ENCODE measurements at regions not wholly inside any gene's neighbourhood (a gene's known extent, or its start where the extent isn't known, plus 50 kb on each side); places are given as distances from the start of the nearest gene placed in this dataset.
"Not testable (repeated sequence)": the region's sequence is repeated elsewhere in the genome, so short reads cannot be mapped to it uniquely, and the experiment has no call there.

DNA sequence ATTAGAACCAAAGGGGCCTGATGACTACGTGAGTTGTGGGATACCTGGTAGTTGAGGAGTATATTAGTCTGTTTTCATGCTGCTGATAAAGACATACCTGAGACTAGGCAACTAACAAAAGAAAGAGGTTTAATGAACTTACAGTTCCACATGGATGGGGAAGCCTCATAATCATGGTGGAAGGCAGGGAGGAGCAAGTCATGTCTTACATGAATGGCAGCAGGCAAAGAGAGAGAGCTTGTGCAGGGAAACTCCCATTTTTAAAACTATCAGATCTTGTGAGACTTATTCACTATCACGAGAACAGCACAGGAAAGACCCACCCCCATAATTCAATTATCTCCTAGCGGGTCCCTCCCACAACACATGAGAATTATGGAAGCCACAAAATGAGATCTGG, 98.4 kb downstream of the APIP start:
- H3K27me3 ChIP-seq (ENCODE audit: control insufficient read depth in 2 of 2, insufficient read depth in 2 of 2, low read length in 2 of 2); H3K4me1 ChIP-seq (ENCODE audit: control insufficient read depth in 2 of 2, insufficient read depth in 2 of 2, low read length in 2 of 2); H3K36me3 ChIP-seq (ENCODE audit: control insufficient read depth in 2 of 2, insufficient read depth in 2 of 2, low read length in 2 of 2); H3K9ac ChIP-seq (ENCODE audit: low read depth in 1 of 2, low read length in 2 of 2); H3K9me3 ChIP-seq (ENCODE audit: control insufficient read depth in 2 of 2, low read length in 2 of 2); H3K27ac ChIP-seq (ENCODE audit: low read depth in 2 of 2, low read length in 2 of 2); H3K4me3 ChIP-seq (ENCODE audit: low read length in 2 of 2): not testable (repeated sequence)

DNA sequence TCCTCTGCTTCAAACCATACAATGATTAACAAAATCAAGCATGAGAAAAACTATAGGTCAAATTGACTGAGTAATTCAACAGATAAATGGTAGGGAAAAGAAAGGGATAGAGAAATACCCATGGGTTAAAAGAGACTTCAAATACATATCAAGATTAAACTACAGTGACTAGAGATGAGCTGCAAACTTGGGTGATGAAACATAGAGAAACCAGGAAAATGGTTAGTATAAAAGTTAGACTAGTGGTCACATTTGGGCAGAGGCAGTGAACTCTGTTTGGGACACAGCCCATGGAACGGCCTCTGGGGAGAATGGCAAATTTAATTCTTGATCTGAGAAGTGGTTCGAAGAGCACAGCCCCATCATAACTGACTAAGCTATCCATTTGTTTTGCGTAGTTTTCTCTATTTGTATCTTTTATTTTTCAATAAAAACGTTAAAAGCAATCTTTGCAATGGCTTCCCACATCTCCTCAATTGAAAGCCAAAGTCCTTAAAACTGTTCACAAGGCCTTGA, 99.4 kb downstream of the APIP start:
- no peak overlapping the region for H3K27ac ChIP-seq (ENCODE audit: low read depth in 2 of 2, low read length in 2 of 2)
- no peaks in the 10 kb centered on the region for H3K36me3 ChIP-seq (ENCODE audit: control insufficient read depth in 2 of 2, insufficient read depth in 2 of 2, low read length in 2 of 2)
- H3K9me3 ChIP-seq (ENCODE audit: control insufficient read depth in 2 of 2, low read length in 2 of 2): peaks cover 0 to 2% of the 10 kb centered on the region in 2 donors
- no peak overlapping the region for H3K4me3 ChIP-seq (ENCODE audit: low read length in 2 of 2)
- no peaks in the 10 kb centered on the region for H3K27me3 ChIP-seq (ENCODE audit: control insufficient read depth in 2 of 2, insufficient read depth in 2 of 2, low read length in 2 of 2)
- H3K4me1 ChIP-seq (ENCODE audit: control insufficient read depth in 2 of 2, insufficient read depth in 2 of 2, low read length in 2 of 2): peaks cover 3 to 5% of the 10 kb centered on the region in 2 donors
- no peak overlapping the region for H3K9ac ChIP-seq (ENCODE audit: low read depth in 1 of 2, low read length in 2 of 2)

GRCh38 chr11:34812905-34813576, 103.1 kb downstream of the APIP start:
- no peak overlapping the region for H3K9ac ChIP-seq (ENCODE audit: low read depth in 1 of 2, low read length in 2 of 2)

DNA sequence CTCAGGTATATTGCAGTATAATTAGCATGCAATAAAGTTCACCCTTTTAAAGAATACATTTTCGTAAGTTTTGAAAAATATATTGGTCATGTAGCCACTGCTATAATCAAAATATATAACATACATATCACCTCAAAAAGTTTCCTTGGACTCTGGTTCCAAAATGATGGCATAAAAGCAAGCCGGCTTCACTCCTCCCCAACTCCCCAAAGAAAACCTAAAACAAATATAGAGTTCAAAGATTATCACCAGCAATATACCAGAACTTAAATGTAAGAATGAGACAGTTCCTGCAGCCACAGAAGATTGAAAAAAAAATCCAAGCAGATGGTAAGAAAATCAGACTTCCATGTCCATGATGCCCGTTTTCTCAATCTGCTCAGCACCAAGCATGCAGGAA, 104.3 kb downstream of the APIP start:
- Histone ChIP-seq H3K27ac (ENCODE audit: low read depth in 2 of 2, low read length in 2 of 2) (peak overlapping the region in 1 of 2 donors; percentile 40), H3K4me1 (ENCODE audit: control insufficient read depth in 2 of 2, insufficient read depth in 2 of 2, low read length in 2 of 2) (peaks cover 3 to 14% of the 10 kb centered on the region in 2 donors), H3K36me3 (ENCODE audit: control insufficient read depth in 2 of 2, insufficient read depth in 2 of 2, low read length in 2 of 2) (no peaks in the 10 kb centered on the region), H3K9me3 (ENCODE audit: control insufficient read depth in 2 of 2, low read length in 2 of 2) (peaks cover 0 to 2% of the 10 kb centered on the region in 2 donors), H3K27me3 (ENCODE audit: control insufficient read depth in 2 of 2, insufficient read depth in 2 of 2, low read length in 2 of 2) (no peaks in the 10 kb centered on the region), H3K4me3 (ENCODE audit: low read length in 2 of 2) (no peak overlapping the region), H3K9ac (ENCODE audit: low read depth in 1 of 2, low read length in 2 of 2) (no peak overlapping the region)

More at GRCh38 chr11:34812905-34813576, 103.1 kb downstream of the APIP start:
- H3K36me3 ChIP-seq (ENCODE audit: control insufficient read depth in 2 of 2, insufficient read depth in 2 of 2, low read length in 2 of 2): no peaks in the 10 kb centered on the region
- no peaks in the 10 kb centered on the region for H3K27me3 ChIP-seq (ENCODE audit: control insufficient read depth in 2 of 2, insufficient read depth in 2 of 2, low read length in 2 of 2)
- peaks cover 0 to 2% of the 10 kb centered on the region in 2 donors for H3K9me3 ChIP-seq (ENCODE audit: control insufficient read depth in 2 of 2, low read length in 2 of 2)
- H3K4me1 ChIP-seq (ENCODE audit: control insufficient read depth in 2 of 2, insufficient read depth in 2 of 2, low read length in 2 of 2): peaks cover 3 to 14% of the 10 kb centered on the region in 2 donors
- H3K27ac ChIP-seq (ENCODE audit: low read depth in 2 of 2, low read length in 2 of 2): no peak overlapping the region
- H3K4me3 ChIP-seq (ENCODE audit: low read length in 2 of 2): no peak overlapping the region

DNA sequence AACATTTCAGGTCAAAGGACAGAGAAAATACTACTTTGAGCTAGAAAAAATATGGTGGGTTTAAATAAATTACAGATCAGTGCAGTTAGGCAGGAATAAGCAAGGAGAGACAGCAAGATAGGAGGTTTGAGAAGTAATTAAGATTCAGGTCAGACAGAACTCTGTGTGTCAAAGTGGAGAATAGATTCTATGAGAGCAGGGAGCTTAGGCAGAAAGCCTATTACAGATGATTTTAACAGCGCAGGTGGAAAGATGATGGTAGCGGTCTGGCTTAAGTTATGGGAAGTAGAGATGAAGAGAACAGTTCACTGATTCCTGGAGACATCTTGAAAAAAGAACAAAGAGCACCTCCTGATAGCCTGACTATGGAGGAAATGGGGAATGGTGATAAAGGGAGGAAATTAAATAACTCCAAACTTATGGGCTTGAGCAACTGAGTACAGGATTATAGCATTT, 106.0 kb downstream of the APIP start:
- no peaks in the 10 kb centered on the region for H3K27me3 ChIP-seq (ENCODE audit: control insufficient read depth in 2 of 2, insufficient read depth in 2 of 2, low read length in 2 of 2)
- no peaks in the 10 kb centered on the region for H3K36me3 ChIP-seq (ENCODE audit: control insufficient read depth in 2 of 2, insufficient read depth in 2 of 2, low read length in 2 of 2)
- H3K27ac ChIP-seq (ENCODE audit: low read depth in 2 of 2, low read length in 2 of 2): peak overlapping the region in 1 of 2 donors; percentile 68
- H3K9ac ChIP-seq (ENCODE audit: low read depth in 1 of 2, low read length in 2 of 2): no peak overlapping the region
- H3K4me1 ChIP-seq (ENCODE audit: control insufficient read depth in 2 of 2, insufficient read depth in 2 of 2, low read length in 2 of 2): peaks cover 3 to 14% of the 10 kb centered on the region in 2 donors
- H3K4me3 ChIP-seq (ENCODE audit: low read length in 2 of 2): no peak overlapping the region
- peaks cover 0 to 2% of the 10 kb centered on the region in 2 donors for H3K9me3 ChIP-seq (ENCODE audit: control insufficient read depth in 2 of 2, low read length in 2 of 2)

GRCh38 chr11:34809191-34810106, 106.7 kb downstream of the APIP start:
- Histone ChIP-seq H3K27ac (ENCODE audit: low read depth in 2 of 2, low read length in 2 of 2) (peak overlapping the region; percentile 46 to 68), H3K36me3 (ENCODE audit: control insufficient read depth in 2 of 2, insufficient read depth in 2 of 2, low read length in 2 of 2) (no peaks in the 10 kb centered on the region), H3K4me1 (ENCODE audit: control insufficient read depth in 2 of 2, insufficient read depth in 2 of 2, low read length in 2 of 2) (peaks cover 3 to 14% of the 10 kb centered on the region in 2 donors)

GRCh38 chr11:34806875-34807274, 109.3 kb downstream of the APIP start:
- H3K9me3 ChIP-seq (ENCODE audit: control insufficient read depth in 2 of 2, low read length in 2 of 2): no peaks in the 10 kb centered on the region
- no peaks in the 10 kb centered on the region for H3K36me3 ChIP-seq (ENCODE audit: control insufficient read depth in 2 of 2, insufficient read depth in 2 of 2, low read length in 2 of 2)
- no peaks in the 10 kb centered on the region for H3K27me3 ChIP-seq (ENCODE audit: control insufficient read depth in 2 of 2, insufficient read depth in 2 of 2, low read length in 2 of 2)
- H3K4me3 ChIP-seq (ENCODE audit: low read length in 2 of 2): no peak overlapping the region
- H3K27ac ChIP-seq (ENCODE audit: low read depth in 2 of 2, low read length in 2 of 2): no peak overlapping the region
- no peak overlapping the region for H3K9ac ChIP-seq (ENCODE audit: low read depth in 1 of 2, low read length in 2 of 2)
- peaks cover 0 to 8% of the 10 kb centered on the region in 2 donors for H3K4me1 ChIP-seq (ENCODE audit: control insufficient read depth in 2 of 2, insufficient read depth in 2 of 2, low read length in 2 of 2)

More at GRCh38 chr11:34809191-34810106, 106.7 kb downstream of the APIP start:
- Histone ChIP-seq H3K4me3 (ENCODE audit: low read length in 2 of 2) (no peak overlapping the region), H3K9me3 (ENCODE audit: control insufficient read depth in 2 of 2, low read length in 2 of 2) (peaks cover 0 to 2% of the 10 kb centered on the region in 2 donors), H3K27me3 (ENCODE audit: control insufficient read depth in 2 of 2, insufficient read depth in 2 of 2, low read length in 2 of 2) (no peaks in the 10 kb centered on the region), H3K9ac (ENCODE audit: low read depth in 1 of 2, low read length in 2 of 2) (no peak overlapping the region)

GRCh38 chr11:34805937-34806336, 110.2 kb downstream of the APIP start:
- Histone ChIP-seq H3K4me1 (ENCODE audit: control insufficient read depth in 2 of 2, insufficient read depth in 2 of 2, low read length in 2 of 2) (peaks cover 0 to 6% of the 10 kb centered on the region in 2 donors), H3K27me3 (ENCODE audit: control insufficient read depth in 2 of 2, insufficient read depth in 2 of 2, low read length in 2 of 2) (no peaks in the 10 kb centered on the region), H3K4me3 (ENCODE audit: low read length in 2 of 2) (no peak overlapping the region), H3K36me3 (ENCODE audit: control insufficient read depth in 2 of 2, insufficient read depth in 2 of 2, low read length in 2 of 2) (no peaks in the 10 kb centered on the region), H3K9me3 (ENCODE audit: control insufficient read depth in 2 of 2, low read length in 2 of 2) (no peaks in the 10 kb centered on the region), H3K27ac (ENCODE audit: low read depth in 2 of 2, low read length in 2 of 2) (no peak overlapping the region), H3K9ac (ENCODE audit: low read depth in 1 of 2, low read length in 2 of 2) (no peak overlapping the region)

- Histone ChIP-seq H3K4me1 (ENCODE audit: control insufficient read depth in 2 of 2, insufficient read depth in 2 of 2, low read length in 2 of 2) (no peaks in the 10 kb centered on the region), H3K27ac (ENCODE audit: low read depth in 2 of 2, low read length in 2 of 2) (no peak overlapping the region), H3K27me3 (ENCODE audit: control insufficient read depth in 2 of 2, insufficient read depth in 2 of 2, low read length in 2 of 2) (no peaks in the 10 kb centered on the region), H3K36me3 (ENCODE audit: control insufficient read depth in 2 of 2, insufficient read depth in 2 of 2, low read length in 2 of 2) (no peaks in the 10 kb centered on the region), H3K9me3 (ENCODE audit: control insufficient read depth in 2 of 2, low read length in 2 of 2) (no peaks in the 10 kb centered on the region), H3K9ac (ENCODE audit: low read depth in 1 of 2, low read length in 2 of 2) (no peak overlapping the region), H3K4me3 (ENCODE audit: low read length in 2 of 2) (no peak overlapping the region)
Observed at GRCh38 chr11:34799848-34800247, 116.3 kb downstream of the APIP start.

- H3K27ac ChIP-seq (ENCODE audit: low read depth in 2 of 2, low read length in 2 of 2): no peak overlapping the region
- H3K27me3 ChIP-seq (ENCODE audit: control insufficient read depth in 2 of 2, insufficient read depth in 2 of 2, low read length in 2 of 2): no peaks in the 10 kb centered on the region
Observed at GRCh38 chr11:34798985-34799384, 117.2 kb downstream of the APIP start.

More at GRCh38 chr11:34798985-34799384, 117.2 kb downstream of the APIP start:
- H3K4me1 ChIP-seq (ENCODE audit: control insufficient read depth in 2 of 2, insufficient read depth in 2 of 2, low read length in 2 of 2): no peaks in the 10 kb centered on the region
- H3K4me3 ChIP-seq (ENCODE audit: low read length in 2 of 2): no peak overlapping the region
- H3K9me3 ChIP-seq (ENCODE audit: control insufficient read depth in 2 of 2, low read length in 2 of 2): no peaks in the 10 kb centered on the region
- no peaks in the 10 kb centered on the region for H3K36me3 ChIP-seq (ENCODE audit: control insufficient read depth in 2 of 2, insufficient read depth in 2 of 2, low read length in 2 of 2)
- H3K9ac ChIP-seq (ENCODE audit: low read depth in 1 of 2, low read length in 2 of 2): no peak overlapping the region

All from mucosa of rectum (tissue), 2 donors.